ENCODE measurements at regions not wholly inside any gene's neighbourhood (a gene's known extent, or its start where the extent isn't known, plus 50 kb on each side); places are given as distances from the start of the nearest gene placed in this dataset.

GRCh38 chr16:6690741-6691140 is 641.9 kb upstream of the RBFOX1 start:
- no peak for TF ChIP-seq CTCF (conservative IDR thresholded peaks at IDR 0.05; ENCODE audit: low read depth in 2 of 2)
- TF ChIP-seq REST (IDR thresholded peaks at IDR 0.05; ENCODE audit: unreplicated experiment) = no peak
- TF ChIP-seq POLR2AphosphoS5 (IDR thresholded peaks at IDR 0.05; ENCODE audit: low read depth) = no peak
- no peak for TF ChIP-seq CREB1 (CRISPR knock-in tag; IDR thresholded peaks at IDR 0.05; ENCODE audit: low read depth)
